ENCODE measurements at regions not wholly inside any gene's neighbourhood (a gene's known extent, or its start where the extent isn't known, plus 50 kb on each side); places are given as distances from the start of the nearest gene placed in this dataset.

DNA sequence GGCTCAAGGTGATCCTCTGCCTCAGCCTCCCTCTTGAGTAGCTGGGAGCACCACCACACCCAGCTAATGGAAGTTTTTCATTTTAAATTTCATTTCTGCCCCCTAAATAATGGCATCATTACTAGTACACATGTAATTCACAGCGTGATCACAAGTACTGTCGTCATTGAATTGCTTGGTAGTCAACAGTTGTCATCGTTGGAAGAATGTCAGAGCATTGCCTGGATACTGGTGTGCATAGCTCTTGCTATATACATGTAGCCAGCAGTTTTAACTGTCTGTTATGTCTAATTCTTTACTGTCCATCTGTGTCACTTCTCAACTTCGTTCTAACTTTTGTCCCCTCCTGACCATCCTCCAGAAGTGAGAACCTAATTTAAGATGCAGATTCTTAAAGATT lies 62.1 kb downstream of the CRPPA start:
- intact Hi-C loops (cut with DNase I): no loop called here
- no peak overlapping the region for H3K27ac ChIP-seq
- no peaks in the 10 kb centered on the region for H3K36me3 ChIP-seq
- TF ChIP-seq, protein P1, sequence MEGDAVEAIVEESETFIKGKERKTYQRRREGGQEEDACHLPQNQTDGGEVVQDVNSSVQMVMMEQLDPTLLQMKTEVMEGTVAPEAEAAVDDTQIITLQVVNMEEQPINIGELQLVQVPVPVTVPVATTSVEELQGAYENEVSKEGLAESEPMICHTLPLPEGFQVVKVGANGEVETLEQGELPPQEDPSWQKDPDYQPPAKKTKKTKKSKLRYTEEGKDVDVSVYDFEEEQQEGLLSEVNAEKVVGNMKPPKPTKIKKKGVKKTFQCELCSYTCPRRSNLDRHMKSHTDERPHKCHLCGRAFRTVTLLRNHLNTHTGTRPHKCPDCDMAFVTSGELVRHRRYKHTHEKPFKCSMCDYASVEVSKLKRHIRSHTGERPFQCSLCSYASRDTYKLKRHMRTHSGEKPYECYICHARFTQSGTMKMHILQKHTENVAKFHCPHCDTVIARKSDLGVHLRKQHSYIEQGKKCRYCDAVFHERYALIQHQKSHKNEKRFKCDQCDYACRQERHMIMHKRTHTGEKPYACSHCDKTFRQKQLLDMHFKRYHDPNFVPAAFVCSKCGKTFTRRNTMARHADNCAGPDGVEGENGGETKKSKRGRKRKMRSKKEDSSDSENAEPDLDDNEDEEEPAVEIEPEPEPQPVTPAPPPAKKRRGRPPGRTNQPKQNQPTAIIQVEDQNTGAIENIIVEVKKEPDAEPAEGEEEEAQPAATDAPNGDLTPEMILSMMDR (IDR thresholded peaks at IDR 0.05): no peak
- TF ChIP-seq POLR2AphosphoS5 (IDR thresholded peaks at IDR 0.05; ENCODE audit: insufficient read depth in 1 of 2, low read depth in 1 of 2): no peak
- no peaks in the 10 kb centered on the region for H3K27me3 ChIP-seq
- H3K9me3 ChIP-seq: no peaks in the 10 kb centered on the region
- DNase-seq (ENCODE audit: extremely low spot score in 2 of 2): no peak
- peaks cover 9% of the 10 kb centered on the region for H3K4me1 ChIP-seq
- H3K4me3 ChIP-seq: no peak overlapping the region

DNA sequence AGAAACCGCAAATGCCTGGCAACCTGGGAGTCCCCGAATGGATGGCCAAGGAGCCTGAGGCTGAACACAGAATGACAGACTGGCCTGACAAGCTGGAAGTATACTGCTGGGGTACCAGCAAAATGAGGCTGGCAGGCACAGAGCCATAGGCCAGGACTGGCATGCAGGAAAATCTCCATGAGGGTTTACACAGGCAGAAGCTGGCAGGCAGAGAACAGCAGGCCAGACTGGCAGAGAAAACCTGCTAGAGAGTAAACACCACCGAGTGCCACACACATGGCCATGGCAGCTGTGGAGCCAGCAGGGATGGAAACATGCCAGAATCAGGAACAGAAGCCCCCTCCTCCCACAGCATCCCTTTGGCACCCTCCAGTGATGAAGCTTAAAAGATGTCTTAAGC lies 63.4 kb downstream of the CRPPA start:
- H3K9me3 ChIP-seq: no peaks in the 10 kb centered on the region
- H3K4me3 ChIP-seq: no peak overlapping the region
- intact Hi-C loops (cut with DNase I): no loop called here
- no peaks in the 10 kb centered on the region for H3K36me3 ChIP-seq
- peaks cover 9% of the 10 kb centered on the region for H3K4me1 ChIP-seq
- H3K27ac ChIP-seq: no peak overlapping the region
- DNase-seq (ENCODE audit: extremely low spot score in 2 of 2): no peak
- H3K27me3 ChIP-seq: no peaks in the 10 kb centered on the region
- TF ChIP-seq, protein P1 (IDR thresholded peaks at IDR 0.05): no peak
- TF ChIP-seq POLR2A (IDR thresholded peaks at IDR 0.05) (no peak), POLR2AphosphoS5 (IDR thresholded peaks at IDR 0.05; ENCODE audit: insufficient read depth in 1 of 2, low read depth in 1 of 2) (no peak)

DNA sequence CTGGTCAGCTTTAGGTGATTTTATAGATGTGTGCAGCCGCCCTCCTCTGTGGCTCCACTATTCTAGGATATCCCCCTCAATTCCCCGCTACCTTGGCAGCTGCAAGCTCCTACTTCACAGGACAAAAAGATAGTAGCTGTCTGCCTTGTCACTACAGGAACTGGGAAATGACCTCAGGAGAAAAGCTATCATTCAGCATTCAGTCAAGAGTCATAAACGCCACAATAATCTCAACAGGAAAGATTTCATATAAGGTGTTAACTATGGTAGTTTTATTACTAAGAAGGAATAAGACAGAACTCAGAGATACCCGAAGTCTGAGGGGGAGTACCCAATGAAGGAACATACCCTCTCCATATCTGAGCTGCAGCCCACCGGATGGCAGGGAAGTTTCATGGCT lies 63.9 kb downstream of the CRPPA start:
- Histone ChIP-seq H3K27ac (no peak overlapping the region), H3K9me3 (no peaks in the 10 kb centered on the region), H3K36me3 (no peaks in the 10 kb centered on the region)

DNA sequence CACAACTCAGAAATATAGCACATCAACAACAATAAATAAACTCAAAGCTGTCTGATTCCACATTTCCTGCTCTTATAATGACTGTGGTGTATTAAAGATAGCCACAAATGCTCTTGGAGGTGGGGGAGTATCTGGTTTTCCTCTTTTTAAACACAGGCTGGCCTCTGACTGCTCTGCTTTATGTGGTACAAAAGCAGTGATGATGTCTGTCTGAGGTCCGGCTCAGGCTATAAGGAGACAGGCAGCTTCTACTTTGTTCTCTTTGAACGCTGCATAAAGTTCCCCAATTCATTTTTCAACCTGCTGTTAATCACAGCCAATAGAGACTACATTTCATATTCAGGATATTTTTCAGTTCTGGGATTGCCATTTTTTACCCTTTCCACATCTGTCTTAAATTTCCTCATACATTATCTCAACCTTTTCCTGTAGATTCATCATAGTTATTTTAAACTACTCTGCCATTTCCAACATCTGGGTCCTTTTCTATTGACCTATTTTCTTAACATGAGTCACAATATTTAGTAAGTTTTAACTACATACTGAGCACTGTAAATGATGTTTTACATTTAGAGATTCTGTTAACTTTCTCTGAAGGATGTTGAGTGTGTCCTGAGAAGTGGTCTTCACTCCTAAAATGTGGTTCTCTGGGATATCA lies 64.9 kb downstream of the CRPPA start:
- Histone ChIP-seq H3K4me3 (no peak overlapping the region), H3K9me3 (no peaks in the 10 kb centered on the region), H3K27me3 (no peaks in the 10 kb centered on the region), H3K36me3 (no peaks in the 10 kb centered on the region), H3K27ac (no peak overlapping the region), H3K4me1 (peaks cover 9% of the 10 kb centered on the region)
- DNase-seq (ENCODE audit: extremely low spot score in 2 of 2): no peak
- intact Hi-C loops (cut with DNase I): no loop called here
- TF ChIP-seq, protein P1 (IDR thresholded peaks at IDR 0.05): no peak
- TF ChIP-seq POLR2A (IDR thresholded peaks at IDR 0.05) (no peak), POLR2AphosphoS5 (IDR thresholded peaks at IDR 0.05; ENCODE audit: insufficient read depth in 1 of 2, low read depth in 1 of 2) (no peak)

More for the DNA sequence above, 63.9 kb downstream of the CRPPA start:
- no peak for DNase-seq (ENCODE audit: extremely low spot score in 2 of 2)
- no peak overlapping the region for H3K4me3 ChIP-seq
- intact Hi-C loops (cut with DNase I): no loop called here
- TF ChIP-seq POLR2AphosphoS5 (IDR thresholded peaks at IDR 0.05; ENCODE audit: insufficient read depth in 1 of 2, low read depth in 1 of 2): no peak
- no peak for TF ChIP-seq POLR2A (IDR thresholded peaks at IDR 0.05)
- TF ChIP-seq, protein P1 (IDR thresholded peaks at IDR 0.05): no peak
- no peaks in the 10 kb centered on the region for H3K27me3 ChIP-seq
- peaks cover 9% of the 10 kb centered on the region for H3K4me1 ChIP-seq

DNA sequence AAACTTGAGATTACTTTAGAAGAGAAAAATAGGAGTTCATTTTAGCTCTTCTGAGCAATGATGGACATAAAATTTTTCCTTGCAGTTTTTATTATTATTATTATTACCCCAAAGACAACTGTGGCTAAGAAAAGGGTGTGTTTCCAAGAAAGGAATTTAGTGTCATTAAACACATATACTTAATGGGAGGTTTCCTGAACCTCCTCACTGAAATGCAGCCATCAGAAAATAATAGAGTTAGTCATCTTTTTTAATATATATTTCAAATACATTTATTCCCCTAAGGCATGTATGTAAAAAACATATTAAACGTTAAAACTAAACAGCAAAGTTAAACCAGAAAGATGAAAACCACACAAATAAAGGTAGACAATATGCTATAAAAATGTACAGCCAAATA lies 66.8 kb downstream of the CRPPA start:
- TF ChIP-seq, protein P1 (IDR thresholded peaks at IDR 0.05): no peak
- TF ChIP-seq POLR2A (IDR thresholded peaks at IDR 0.05): no peak
- TF ChIP-seq POLR2AphosphoS5 (IDR thresholded peaks at IDR 0.05; ENCODE audit: insufficient read depth in 1 of 2, low read depth in 1 of 2): no peak
- intact Hi-C loops (cut with DNase I): no loop called here
- Histone ChIP-seq H3K4me3 (no peak overlapping the region), H3K4me1 (peaks cover 3% of the 10 kb centered on the region), H3K27ac (no peak overlapping the region), H3K9me3 (no peaks in the 10 kb centered on the region), H3K36me3 (no peaks in the 10 kb centered on the region), H3K27me3 (no peaks in the 10 kb centered on the region)
- no peak for DNase-seq (ENCODE audit: extremely low spot score in 2 of 2)

Data from vagina (tissue), 2 donors.